NCI-H345 treated with DMSO at 0.1 percent for 48 hours (cell line): ENCODE measurements at regions not wholly inside any gene's neighbourhood (a gene's known extent, or its start where the extent isn't known, plus 50 kb on each side); places are given as distances from the start of the nearest gene placed in this dataset.
A peak's percentile ranks its signal among the peaks of the same experiment; 100 is the strongest.

ENCODE experiments used
- DNase-seq: peaks from one replicate; lab custom pipeline; 2025; ENCODE audit not compliant: unreplicated experiment; lab: John Stamatoyannopoulos, UW

DNA sequence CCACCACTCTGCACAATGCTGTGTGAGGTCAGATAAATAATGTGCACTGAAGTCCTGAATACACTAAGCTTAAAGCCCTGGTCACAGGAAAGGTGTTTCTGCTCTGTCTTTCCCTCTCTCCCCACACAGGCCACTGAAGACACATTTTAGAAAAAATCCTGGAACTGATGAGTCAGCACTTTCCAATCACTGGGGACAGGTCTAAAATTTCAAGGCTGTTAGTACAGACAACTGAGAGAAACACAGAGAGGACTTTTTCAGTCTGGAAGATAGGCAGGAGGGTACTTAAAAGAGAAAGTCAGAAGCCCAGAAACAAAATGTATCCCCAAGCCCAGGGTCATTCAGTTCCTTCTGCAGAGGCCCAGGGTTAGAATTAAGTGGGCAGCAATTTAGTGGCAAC lies 333.9 kb upstream of the CCDC196 start:
- DNase-seq = no peak

DNA sequence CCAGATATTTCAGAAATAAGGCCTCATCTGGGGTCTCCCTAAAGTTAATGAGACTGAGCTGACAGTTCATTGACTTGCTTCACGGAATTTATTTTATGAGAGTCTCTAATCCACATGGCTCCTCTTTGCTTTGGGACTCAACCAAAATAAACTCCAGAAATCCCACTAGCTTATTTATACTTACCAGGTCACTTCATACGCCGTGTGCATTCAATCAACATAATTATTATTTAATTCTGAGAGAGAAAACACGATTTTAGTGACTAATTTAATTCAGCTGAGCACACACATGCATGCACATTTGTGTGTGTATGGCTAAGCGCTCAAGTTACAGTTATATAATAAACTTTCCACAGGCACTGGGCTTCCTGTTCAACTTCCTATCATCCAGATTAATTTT lies 333.4 kb upstream of the CCDC196 start:
- no peak for DNase-seq

DNA sequence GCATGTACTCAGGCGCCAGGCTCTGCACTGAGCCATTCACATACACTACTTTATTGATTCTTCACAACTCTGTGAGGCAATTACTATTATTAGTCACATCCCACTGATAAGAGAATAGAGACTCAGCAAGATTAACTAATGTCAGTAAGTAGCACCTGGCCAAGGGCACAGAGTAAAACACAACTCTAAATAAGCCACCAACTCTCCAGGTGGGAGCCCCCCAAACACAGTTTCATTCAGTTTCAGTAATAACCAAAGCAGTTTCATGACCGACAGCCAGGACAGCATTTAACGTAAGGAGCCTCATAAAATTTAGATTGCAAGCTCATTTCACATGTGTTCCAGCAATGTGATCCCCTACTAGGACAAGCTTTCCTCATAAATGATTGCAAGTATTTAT lies 323.1 kb upstream of the CCDC196 start:
- DNase-seq = no peak

DNA sequence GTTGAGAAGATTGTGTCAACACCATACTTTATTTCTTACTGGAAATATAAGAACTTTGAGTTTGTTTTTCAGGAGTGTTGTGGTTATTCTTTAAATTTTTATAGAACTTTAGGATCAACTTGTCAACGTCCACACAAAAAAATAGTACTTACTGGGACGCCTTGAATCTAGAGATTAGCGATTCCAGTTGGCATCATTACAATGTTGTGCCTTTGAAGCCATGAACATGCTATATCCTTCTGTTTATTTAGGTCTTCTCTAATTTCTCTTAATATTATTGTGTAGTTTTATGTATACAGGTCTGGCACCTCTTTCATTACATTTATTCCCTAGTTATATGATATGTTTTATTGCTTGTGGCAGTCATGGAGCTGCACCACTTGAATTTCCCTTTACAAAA lies 320.8 kb upstream of the CCDC196 start:
- no peak for DNase-seq

- no peak for DNase-seq
Measured at GRCh38 chr14:66174453-66174891, 311.7 kb upstream of the CCDC196 start.

- no peak for DNase-seq
Measured at GRCh38 chr14:66177935-66178334, 308.2 kb upstream of the CCDC196 start.

DNA sequence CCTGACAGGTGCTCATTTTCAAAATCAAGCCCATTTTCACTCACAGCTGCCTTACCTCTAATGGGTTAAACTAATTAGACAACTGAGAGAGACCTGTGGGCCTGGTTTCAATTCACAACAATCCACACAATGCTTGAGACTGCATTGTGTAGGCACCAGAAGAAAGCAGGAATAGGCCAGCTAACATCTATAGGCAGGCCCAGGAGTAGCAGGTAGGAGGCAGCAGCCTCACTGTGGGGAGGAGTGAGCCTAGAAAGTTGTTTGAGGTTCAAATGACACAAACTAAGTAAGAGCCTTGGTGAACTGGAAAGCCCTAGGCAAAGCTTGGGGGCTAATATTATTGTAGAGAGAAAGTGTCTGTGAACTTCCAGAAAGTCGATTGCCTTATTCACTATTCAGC lies 289.5 kb upstream of the CCDC196 start:
- no peak for DNase-seq

DNA sequence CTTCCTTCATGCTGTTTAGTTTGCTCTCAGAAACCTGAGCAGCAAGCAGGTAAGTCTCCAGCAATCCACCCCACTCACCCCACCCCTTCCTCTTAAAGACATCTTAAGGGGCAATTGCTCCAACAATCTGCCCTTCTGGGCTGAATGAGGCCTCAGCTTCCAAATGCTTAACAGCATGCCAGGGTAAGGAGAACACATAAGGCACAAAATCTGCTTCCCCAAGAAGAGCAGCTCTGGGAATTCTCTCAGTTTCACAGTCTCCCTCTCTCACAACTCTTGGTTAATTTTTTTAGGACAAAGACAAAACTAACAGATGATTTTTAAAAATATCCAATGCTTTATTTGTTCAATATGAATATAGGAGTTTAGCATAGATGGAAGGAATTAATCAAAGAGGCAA lies 288.9 kb upstream of the CCDC196 start:
- DNase-seq = no peak

GRCh38 chr14:66206554-66206953 lies 279.6 kb upstream of the CCDC196 start:
- no peak for DNase-seq

GRCh38 chr14:66216763-66217162 lies 269.4 kb upstream of the CCDC196 start:
- DNase-seq = no peak

DNA sequence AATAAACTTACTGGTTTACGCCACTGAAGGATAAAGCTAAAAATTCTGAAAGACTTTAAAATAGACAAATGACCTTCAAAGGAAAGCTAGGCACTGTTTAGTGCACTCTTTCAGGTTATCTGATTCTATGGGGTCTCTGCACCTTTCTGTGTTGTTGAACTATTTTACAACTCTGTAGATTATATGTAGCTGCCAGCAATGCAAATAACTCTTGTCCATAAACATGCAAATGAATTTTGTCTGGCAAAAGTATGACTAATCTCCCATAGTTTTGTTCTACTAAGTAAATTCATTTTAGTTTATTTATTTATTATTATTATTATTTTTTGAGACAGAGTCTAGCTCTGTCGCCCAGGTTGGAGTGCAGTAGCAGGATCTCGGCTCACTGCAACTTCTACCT lies 266.3 kb upstream of the CCDC196 start:
- DNase-seq = no peak

DNA sequence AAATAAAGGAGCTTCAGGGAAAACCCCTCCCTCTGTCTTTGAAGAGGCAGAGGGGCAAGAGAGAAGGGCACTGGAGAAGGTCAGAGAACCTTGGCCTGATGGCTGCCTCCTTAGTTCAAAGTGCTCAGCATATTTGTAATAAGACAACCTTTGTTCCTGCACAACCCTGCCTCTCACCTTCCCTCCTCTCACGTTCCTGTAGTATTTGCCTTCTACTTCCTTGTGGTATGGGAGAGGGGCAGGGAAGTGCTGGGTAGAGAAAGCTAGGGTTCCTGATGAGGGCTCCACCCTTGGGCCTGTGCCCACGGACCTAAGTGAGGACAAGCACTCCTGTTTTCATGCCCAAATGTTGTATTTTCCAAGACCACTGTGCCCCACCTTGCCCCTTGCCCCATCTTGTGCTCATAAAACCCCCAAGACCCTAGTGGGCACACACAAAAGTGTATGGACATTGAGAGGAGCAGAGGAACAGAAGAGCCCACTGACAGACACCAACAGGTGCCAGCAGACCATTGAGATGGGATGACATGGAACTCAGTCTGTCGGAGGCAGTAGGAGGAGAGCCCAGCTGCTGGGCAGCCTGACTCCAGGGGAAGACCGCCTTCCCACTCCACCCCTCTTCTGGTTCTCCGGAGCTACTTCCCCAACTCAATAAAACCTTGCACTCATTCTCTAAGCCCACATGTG lies 261.5 kb upstream of the CCDC196 start:
- DNase-seq = no peak

- DNase-seq = no peak
Measured at GRCh38 chr14:66225337-66225736, 260.8 kb upstream of the CCDC196 start.

- no peak for DNase-seq
Measured at GRCh38 chr14:66228267-66228970, 257.8 kb upstream of the CCDC196 start.

- no peak for DNase-seq
Measured at GRCh38 chr14:66231820-66232219, 254.4 kb upstream of the CCDC196 start.

DNA sequence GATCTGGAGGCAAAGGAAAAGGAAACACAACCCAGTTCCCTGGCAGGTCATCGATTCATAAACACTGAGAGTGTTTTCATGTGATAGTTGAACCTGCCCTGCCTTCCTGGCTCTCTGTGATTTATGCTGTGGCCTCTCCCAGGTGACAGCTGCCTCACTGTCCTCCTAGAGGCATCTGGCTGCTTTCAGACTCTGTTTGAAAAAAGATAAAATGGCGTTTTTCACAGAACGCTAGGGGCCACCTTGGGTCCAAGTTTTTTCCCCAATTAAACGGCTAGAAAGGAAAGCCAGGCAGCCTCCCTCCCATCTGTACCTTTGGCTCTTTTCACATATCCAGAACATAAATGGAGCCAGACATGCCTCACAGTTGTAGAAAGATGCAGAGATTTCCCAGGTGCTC lies 252.6 kb upstream of the CCDC196 start:
- peak; percentile 30 for DNase-seq

GRCh38 chr14:66234411-66234810 lies 251.8 kb upstream of the CCDC196 start:
- peak; percentile 90 for DNase-seq

GRCh38 chr14:66237741-66238140 lies 248.4 kb upstream of the CCDC196 start:
- no peak for DNase-seq

GRCh38 chr14:66238969-66239368 lies 247.2 kb upstream of the CCDC196 start:
- DNase-seq = no peak

DNA sequence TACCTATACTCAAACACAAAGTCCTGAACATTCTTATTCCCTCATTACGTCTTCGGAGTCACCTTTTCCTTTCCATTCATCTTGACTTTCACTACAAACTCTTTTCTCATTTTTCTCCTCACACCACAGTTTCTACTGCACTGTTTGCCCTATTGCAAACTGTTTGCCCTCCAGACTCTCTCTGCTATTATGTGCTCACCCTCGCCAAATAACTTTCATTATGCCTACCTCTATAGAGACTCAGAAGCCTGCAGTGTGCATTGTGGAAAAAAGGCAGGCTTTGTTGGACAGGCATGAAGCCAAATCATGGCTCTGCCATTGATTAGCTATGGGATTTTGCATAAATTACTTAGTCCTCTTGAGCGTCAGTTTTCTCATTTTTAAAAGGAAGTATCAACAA lies 246.6 kb upstream of the CCDC196 start:
- DNase-seq = peak; percentile 23

DNA sequence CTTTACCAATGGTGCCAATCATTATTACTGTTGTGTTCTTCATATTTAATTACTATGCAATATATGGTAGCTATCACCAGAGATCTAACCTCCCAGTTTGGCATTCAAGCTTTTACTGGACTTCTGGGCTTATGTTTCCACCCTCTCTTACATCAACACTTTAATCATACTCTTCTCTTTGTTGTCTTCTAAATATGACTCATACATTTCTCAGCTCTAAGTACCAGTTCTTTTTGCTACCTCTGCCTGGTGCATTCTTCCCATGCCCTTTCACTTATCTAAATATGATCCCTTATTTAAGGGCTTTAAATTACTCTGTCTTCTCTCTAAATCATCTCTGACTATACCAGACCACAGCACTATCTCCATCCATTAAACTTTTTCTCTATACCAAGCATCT lies 246.1 kb upstream of the CCDC196 start:
- no peak for DNase-seq

- DNase-seq = no peak
Measured at GRCh38 chr14:66242001-66242400, 244.2 kb upstream of the CCDC196 start.

DNA sequence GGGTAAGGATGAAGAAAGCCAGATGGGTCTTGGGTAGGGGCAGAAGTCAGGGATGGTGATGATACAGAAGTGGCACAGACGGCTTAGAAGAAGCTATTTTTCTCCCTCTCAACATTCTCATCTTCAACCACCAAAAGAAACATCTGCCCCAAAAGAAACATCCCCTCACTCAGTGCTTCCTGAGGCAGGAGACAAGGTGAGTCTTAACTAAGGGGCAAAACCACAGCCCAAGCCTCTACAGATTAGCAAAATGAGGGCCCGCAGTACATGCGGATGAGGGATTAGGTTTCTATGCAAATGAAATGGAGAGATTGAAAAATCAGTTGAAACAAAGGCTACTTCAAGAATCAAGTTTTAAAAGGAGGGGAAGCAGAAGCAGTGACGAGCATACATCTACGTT lies 241.3 kb upstream of the CCDC196 start:
- no peak for DNase-seq
